ENCODE measurements at regions not wholly inside any gene's neighbourhood (a gene's known extent, or its start where the extent isn't known, plus 50 kb on each side); places are given as distances from the start of the nearest gene placed in this dataset.

GRCh38 chr20:7371518-7372163 is 568.6 kb downstream of the HAO1 start:
- Histone ChIP-seq H3K4me1 (ENCODE audit: control insufficient read depth in 2 of 2, insufficient read depth in 1 of 2, low read depth in 1 of 2, low read length in 2 of 2) (no peaks in the 10 kb centered on the region), H3K18ac (ENCODE audit: low read length) (no peak overlapping the region), H3K27me3 (ENCODE audit: control insufficient read depth in 3 of 3, insufficient read depth in 3 of 3, low read depth in 1 of 3, low read length in 3 of 3) (no peaks in the 10 kb centered on the region), H4K8ac (ENCODE audit: low read depth, low read length) (no peak overlapping the region), H3K4me2 (ENCODE audit: insufficient read depth, low read length, poor library complexity, severe bottlenecking) (no peak overlapping the region), H3K9ac (ENCODE audit: low read depth, low read length, poor library complexity) (no peak overlapping the region), H2BK5ac (ENCODE audit: low read length) (no peak overlapping the region), H2BK15ac (ENCODE audit: low read length) (no peak overlapping the region), H4K91ac (ENCODE audit: low read depth, low read length, poor library complexity) (no peak overlapping the region), H3K14ac (ENCODE audit: low read length) (no peak overlapping the region), H3K9me3 (replicated peaks in 1 of 2; ENCODE audit: control insufficient read depth in 2 of 2, insufficient read depth in 1 of 2, low read depth in 1 of 2, low read length in 2 of 2) (no peaks in the 10 kb centered on the region), H3K27ac (replicated peaks; ENCODE audit: low read length) (no peak overlapping the region), H2AFZ (ENCODE audit: low read length) (no peak overlapping the region), H3K36me3 (replicated peaks in 1 of 2; ENCODE audit: control insufficient read depth in 2 of 2, insufficient read depth in 2 of 2, low read length in 2 of 2) (no peaks in the 10 kb centered on the region), H2BK12ac (ENCODE audit: low read length) (no peak overlapping the region), H3K23ac (ENCODE audit: low read depth, low read length, poor library complexity) (no peak overlapping the region), H2AK5ac (ENCODE audit: low read depth, low read length) (no peak overlapping the region), H3K79me1 (ENCODE audit: low read depth, low read length) (no peaks in the 10 kb centered on the region), H3K4me3 (ENCODE audit: low read length in 2 of 2) (no peak overlapping the region), H2BK120ac (ENCODE audit: low read depth, low read length) (no peak overlapping the region), H3K4ac (ENCODE audit: low read length) (no peak overlapping the region)
- DNase-seq (ENCODE audit: low spot score) = no peak
- no CpG with 5 or more reads among the region's 3 CpGs for WGBS, 2 donors (ENCODE audit: extremely low coverage in 2 of 2, insufficient read length in 2 of 2, insufficient replicate concordance in 1 of 2)

GRCh38 chr20:7375905-7376304 is 564.4 kb downstream of the HAO1 start:
- Histone ChIP-seq H2BK5ac (ENCODE audit: low read length) (no peak overlapping the region), H2BK15ac (ENCODE audit: low read length) (no peak overlapping the region), H2AFZ (ENCODE audit: low read length) (no peak overlapping the region), H4K91ac (ENCODE audit: low read depth, low read length, poor library complexity) (no peak overlapping the region), H3K14ac (ENCODE audit: low read length) (no peak overlapping the region), H3K18ac (ENCODE audit: low read length) (no peak overlapping the region), H3K23ac (ENCODE audit: low read depth, low read length, poor library complexity) (no peak overlapping the region), H3K4me2 (ENCODE audit: insufficient read depth, low read length, poor library complexity, severe bottlenecking) (no peak overlapping the region), H3K4ac (ENCODE audit: low read length) (no peak overlapping the region), H2BK12ac (ENCODE audit: low read length) (no peak overlapping the region), H2AK5ac (ENCODE audit: low read depth, low read length) (no peak overlapping the region), H3K9me3 (replicated peaks in 1 of 2; ENCODE audit: control insufficient read depth in 2 of 2, insufficient read depth in 1 of 2, low read depth in 1 of 2, low read length in 2 of 2) (no peaks in the 10 kb centered on the region), H3K79me1 (ENCODE audit: low read depth, low read length) (no peaks in the 10 kb centered on the region), H3K27me3 (ENCODE audit: control insufficient read depth in 3 of 3, insufficient read depth in 3 of 3, low read depth in 1 of 3, low read length in 3 of 3) (no peaks in the 10 kb centered on the region), H3K9ac (ENCODE audit: low read depth, low read length, poor library complexity) (no peak overlapping the region), H4K8ac (ENCODE audit: low read depth, low read length) (no peak overlapping the region), H3K27ac (replicated peaks; ENCODE audit: low read length) (no peak overlapping the region), H3K4me1 (ENCODE audit: control insufficient read depth in 2 of 2, insufficient read depth in 1 of 2, low read depth in 1 of 2, low read length in 2 of 2) (peaks cover 0 to 1% of the 10 kb centered on the region in 2 donors), H3K4me3 (ENCODE audit: low read length in 2 of 2) (no peak overlapping the region), H3K36me3 (replicated peaks in 1 of 2; ENCODE audit: control insufficient read depth in 2 of 2, insufficient read depth in 2 of 2, low read length in 2 of 2) (no peaks in the 10 kb centered on the region), H2BK120ac (ENCODE audit: low read depth, low read length) (no peak overlapping the region)
- no peak for DNase-seq (ENCODE audit: low spot score)
- no CpG with 5 or more reads among the region's 4 CpGs for WGBS, 2 donors (ENCODE audit: extremely low coverage in 2 of 2, insufficient read length in 2 of 2, insufficient replicate concordance in 1 of 2)

- Histone ChIP-seq H2BK12ac (ENCODE audit: low read length) (no peak overlapping the region), H3K14ac (ENCODE audit: low read length) (no peak overlapping the region), H2AFZ (ENCODE audit: low read length) (no peak overlapping the region), H3K4ac (ENCODE audit: low read length) (no peak overlapping the region), H2BK5ac (ENCODE audit: low read length) (no peak overlapping the region), H3K36me3 (replicated peaks in 1 of 2; ENCODE audit: control insufficient read depth in 2 of 2, insufficient read depth in 2 of 2, low read length in 2 of 2) (no peaks in the 10 kb centered on the region), H3K4me2 (ENCODE audit: insufficient read depth, low read length, poor library complexity, severe bottlenecking) (no peak overlapping the region), H3K79me1 (ENCODE audit: low read depth, low read length) (no peaks in the 10 kb centered on the region), H4K8ac (ENCODE audit: low read depth, low read length) (no peak overlapping the region), H3K9ac (ENCODE audit: low read depth, low read length, poor library complexity) (no peak overlapping the region), H3K9me3 (replicated peaks in 1 of 2; ENCODE audit: control insufficient read depth in 2 of 2, insufficient read depth in 1 of 2, low read depth in 1 of 2, low read length in 2 of 2) (no peaks in the 10 kb centered on the region), H2BK120ac (ENCODE audit: low read depth, low read length) (no peak overlapping the region), H2BK15ac (ENCODE audit: low read length) (no peak overlapping the region), H3K4me1 (ENCODE audit: control insufficient read depth in 2 of 2, insufficient read depth in 1 of 2, low read depth in 1 of 2, low read length in 2 of 2) (peaks cover 0 to 1% of the 10 kb centered on the region in 2 donors), H3K18ac (ENCODE audit: low read length) (no peak overlapping the region), H3K23ac (ENCODE audit: low read depth, low read length, poor library complexity) (no peak overlapping the region), H3K4me3 (ENCODE audit: low read length in 2 of 2) (no peak overlapping the region), H3K27ac (replicated peaks; ENCODE audit: low read length) (no peak overlapping the region), H3K27me3 (ENCODE audit: control insufficient read depth in 3 of 3, insufficient read depth in 3 of 3, low read depth in 1 of 3, low read length in 3 of 3) (no peaks in the 10 kb centered on the region), H4K91ac (ENCODE audit: low read depth, low read length, poor library complexity) (no peak overlapping the region), H2AK5ac (ENCODE audit: low read depth, low read length) (no peak overlapping the region)
- no CpG with 5 or more reads among the region's 5 CpGs for WGBS, 2 donors (ENCODE audit: extremely low coverage in 2 of 2, insufficient read length in 2 of 2, insufficient replicate concordance in 1 of 2)
- no peak for DNase-seq (ENCODE audit: low spot score)
Measured at GRCh38 chr20:7378864-7379605, 561.2 kb downstream of the HAO1 start.

- Histone ChIP-seq H2BK5ac (ENCODE audit: low read length) (no peak overlapping the region), H3K27ac (replicated peaks; ENCODE audit: low read length) (no peak overlapping the region), H3K9me3 (replicated peaks in 1 of 2; ENCODE audit: control insufficient read depth in 2 of 2, insufficient read depth in 1 of 2, low read depth in 1 of 2, low read length in 2 of 2) (no peaks in the 10 kb centered on the region), H3K79me1 (ENCODE audit: low read depth, low read length) (no peaks in the 10 kb centered on the region), H3K18ac (ENCODE audit: low read length) (no peak overlapping the region), H3K14ac (ENCODE audit: low read length) (no peak overlapping the region), H2BK12ac (ENCODE audit: low read length) (no peak overlapping the region), H4K8ac (ENCODE audit: low read depth, low read length) (no peak overlapping the region), H3K36me3 (replicated peaks in 1 of 2; ENCODE audit: control insufficient read depth in 2 of 2, insufficient read depth in 2 of 2, low read length in 2 of 2) (no peaks in the 10 kb centered on the region), H4K91ac (ENCODE audit: low read depth, low read length, poor library complexity) (no peak overlapping the region), H3K27me3 (ENCODE audit: control insufficient read depth in 3 of 3, insufficient read depth in 3 of 3, low read depth in 1 of 3, low read length in 3 of 3) (no peaks in the 10 kb centered on the region), H2AFZ (ENCODE audit: low read length) (no peak overlapping the region), H2BK120ac (ENCODE audit: low read depth, low read length) (no peak overlapping the region), H2AK5ac (ENCODE audit: low read depth, low read length) (no peak overlapping the region), H3K4me3 (ENCODE audit: low read length in 2 of 2) (no peak overlapping the region), H3K4me2 (ENCODE audit: insufficient read depth, low read length, poor library complexity, severe bottlenecking) (no peak overlapping the region), H3K4ac (ENCODE audit: low read length) (no peak overlapping the region), H3K23ac (ENCODE audit: low read depth, low read length, poor library complexity) (no peak overlapping the region), H3K4me1 (ENCODE audit: control insufficient read depth in 2 of 2, insufficient read depth in 1 of 2, low read depth in 1 of 2, low read length in 2 of 2) (peaks cover 0 to 1% of the 10 kb centered on the region in 2 donors), H2BK15ac (ENCODE audit: low read length) (no peak overlapping the region), H3K9ac (ENCODE audit: low read depth, low read length, poor library complexity) (no peak overlapping the region)
- DNase-seq (ENCODE audit: low spot score) = no peak
- no CpG with 5 or more reads among the region's 8 CpGs for WGBS, 2 donors (ENCODE audit: extremely low coverage in 2 of 2, insufficient read length in 2 of 2, insufficient replicate concordance in 1 of 2)
Measured at GRCh38 chr20:7379621-7380220, 560.5 kb downstream of the HAO1 start.

All from neuronal stem cell (in vitro differentiated cells).